PC-9 (cell line): ENCODE measurements at regions not wholly inside any gene's neighbourhood (a gene's known extent, or its start where the extent isn't known, plus 50 kb on each side); places are given as distances from the start of the nearest gene placed in this dataset.

Source experiments
- BruUV-seq: library from RNA; stranded (reverse); fragments of 400-500 nt; replicated peaks from 2 replicates; lab custom pipeline; 2021; lab: Mats Ljungman, UMichigan
- CTCF ChIA-PET: fragments of 300-600 bp; sonication (Branson Sonifier 250); formaldehyde crosslinking; loops from one replicate; lab custom pipeline; 2022; ENCODE audit warnings: antibody characterized with exemption; lab: Charles Lee
- POLR2A ChIA-PET: fragments of 300-600 bp; sonication (Branson Sonifier 250); formaldehyde crosslinking; loops from one replicate; lab custom pipeline; 2022; ENCODE audit warnings: antibody characterized with exemption; ENCODE audit not compliant: unreplicated experiment; lab: Charles Lee
- DNase-seq, 2 experiments: peaks; one replicate each; pipeline versions ENCODE4 v3.0.0 to v3.0.0-alpha.2; 2015 to 2022; ENCODE audit warnings: mixed read lengths in 1 of 2
- H2AFZ ChIP-seq: fragments of 200-600 bp; sonication (generic); 2 replicates; pipeline ENCODE4 v1.8.1; 2017; ENCODE audit warnings: antibody characterized with exemption
- H3F3A ChIP-seq: fragments of 200-600 bp; sonication (generic); 2 replicates; pipeline ENCODE4 v1.8.1; 2017; ENCODE audit warnings: antibody characterized with exemption, mild to moderate bottlenecking, low read depth; ENCODE audit not compliant: insufficient read depth
- H3K27ac ChIP-seq: fragments of 200-600 bp; sonication (generic); 2 replicates; pipeline ENCODE4 v1.6.1; 2016; ENCODE audit warnings: mixed run types
- H3K27me3 ChIP-seq: fragments of 200-600 bp; sonication (generic); 2 replicates; pipeline ENCODE4 v1.6.1; 2016; ENCODE audit warnings: low read depth, mixed run types; ENCODE audit not compliant: insufficient read depth
- H3K36me3 ChIP-seq: fragments of 200-600 bp; sonication (generic); 2 replicates; pipeline ENCODE4 v1.6.1; 2016; ENCODE audit warnings: low read depth, mixed run types
- H3K4me1 ChIP-seq: fragments of 200-600 bp; sonication (generic); replicated peaks from 2 replicates; pipeline ENCODE4 v1.6.1; 2016; ENCODE audit warnings: mixed run types; ENCODE audit not compliant: insufficient read depth
- H3K4me2 ChIP-seq: fragments of 200-600 bp; sonication (generic); 2 replicates; pipeline ENCODE4 v1.6.1; 2017; ENCODE audit warnings: mixed run types
- H3K4me3 ChIP-seq: fragments of 200-600 bp; sonication (generic); 2 replicates; pipeline ENCODE4 v1.6.1; 2016; ENCODE audit warnings: mixed run types
- H3K79me2 ChIP-seq: fragments of 200-600 bp; sonication (generic); 2 replicates; pipeline ENCODE4 v1.6.1; 2017; ENCODE audit warnings: low read depth, mixed run types
- H3K9me2 ChIP-seq: fragments of 200-600 bp; sonication (generic); 2 replicates; pipeline ENCODE4 v1.8.1; 2017; ENCODE audit warnings: mild to moderate bottlenecking; ENCODE audit not compliant: insufficient read depth
- H3K9me3 ChIP-seq: fragments of 200-600 bp; sonication (generic); 2 replicates; pipeline ENCODE4 v1.8.1; 2016; ENCODE audit warnings: low read depth; ENCODE audit not compliant: insufficient read depth
- H4K20me1 ChIP-seq: fragments of 200-600 bp; sonication (generic); 2 replicates; pipeline ENCODE4 v1.8.1; 2017; ENCODE audit not compliant: insufficient read depth
- CTCF ChIP-seq: fragments of 200-600 bp; sonication (generic); conservative IDR thresholded peaks from 2 replicates; pipeline ENCODE4 v1.6.1; 2017; ENCODE audit warnings: mixed run types, antibody characterized with exemption, mild to moderate bottlenecking, moderate library complexity
- EZH2 ChIP-seq: fragments of 200-600 bp; sonication (generic); IDR thresholded peaks from 2 replicates; pipeline ENCODE4 v1.8.0; 2017; ENCODE audit warnings: antibody characterized with exemption, low read depth
- intact Hi-C: fragments of 100-400 bp; cut with micrococcal nuclease; formaldehyde crosslinking; loops from one replicate; pipeline ENCODE4 v1.10.0; 2022; ENCODE audit not compliant: unreplicated experiment

GRCh38 chr12:115268451-115268850 is 584.5 kb upstream of the TBX3 start:
- Histone ChIP-seq H3K9me2 (no peaks in the 10 kb centered on the region), H3K4me1 (no peaks in the 10 kb centered on the region), H3F3A (no peaks in the 10 kb centered on the region), H3K27me3 (no peaks in the 10 kb centered on the region), H3K4me2 (no peak overlapping the region), H3K27ac (no peak overlapping the region), H4K20me1 (no peaks in the 10 kb centered on the region), H3K9me3 (no peaks in the 10 kb centered on the region), H3K4me3 (no peak overlapping the region), H2AFZ (no peak overlapping the region), H3K79me2 (no peaks in the 10 kb centered on the region), H3K36me3 (no peaks in the 10 kb centered on the region)
- DNase-seq: no peak
- intact Hi-C loops: no loop called here
- ChIA-PET CTCF (no interaction called here), POLR2A (no interaction called here)
- no TSS peak for BruUV-seq
- TF ChIP-seq CTCF (no peak), EZH2 (no peak)

DNA sequence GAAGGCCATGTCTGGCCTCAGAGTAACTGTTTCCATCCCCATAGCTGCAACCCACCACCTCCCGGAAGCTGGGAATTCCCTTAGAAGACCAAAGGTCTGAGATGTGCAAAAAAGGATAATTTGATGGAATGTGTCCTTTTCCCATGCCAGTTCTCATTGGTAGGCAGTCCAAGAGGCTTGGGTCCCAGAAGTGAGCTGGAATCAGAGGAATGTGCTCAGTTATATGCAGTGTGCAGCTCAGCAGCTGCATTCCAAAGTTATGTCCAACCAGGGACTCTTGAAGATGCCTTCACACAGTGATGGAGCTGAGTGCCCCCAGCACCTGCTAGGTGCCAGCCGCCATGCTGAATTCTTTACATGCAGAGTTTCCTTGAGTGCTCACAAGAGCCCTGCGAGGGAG is 583.9 kb upstream of the TBX3 start:
- ChIA-PET POLR2A (no interaction called here), CTCF (no interaction called here)
- no peak for DNase-seq
- Histone ChIP-seq H3K4me1 (no peaks in the 10 kb centered on the region), H3K9me2 (no peaks in the 10 kb centered on the region), H3K27me3 (no peaks in the 10 kb centered on the region), H3K36me3 (no peaks in the 10 kb centered on the region), H3F3A (no peaks in the 10 kb centered on the region), H2AFZ (no peak overlapping the region), H3K4me2 (no peak overlapping the region), H3K79me2 (no peaks in the 10 kb centered on the region), H4K20me1 (no peaks in the 10 kb centered on the region), H3K4me3 (no peak overlapping the region), H3K9me3 (no peaks in the 10 kb centered on the region), H3K27ac (no peak overlapping the region)
- intact Hi-C loops: no loop called here
- TF ChIP-seq CTCF: no peak
- no peak for TF ChIP-seq EZH2
- no TSS peak for BruUV-seq

- Histone ChIP-seq H3K4me3 (no peak overlapping the region), H3K27me3 (no peaks in the 10 kb centered on the region), H3F3A (no peaks in the 10 kb centered on the region), H3K36me3 (no peaks in the 10 kb centered on the region), H2AFZ (no peak overlapping the region), H3K9me2 (no peaks in the 10 kb centered on the region), H4K20me1 (no peaks in the 10 kb centered on the region), H3K27ac (no peak overlapping the region), H3K79me2 (no peaks in the 10 kb centered on the region), H3K4me1 (no peaks in the 10 kb centered on the region), H3K9me3 (no peaks in the 10 kb centered on the region), H3K4me2 (no peak overlapping the region)
- CTCF ChIA-PET: no interaction called here
- DNase-seq: no peak
- no TSS peak for BruUV-seq
- POLR2A ChIA-PET: no interaction called here
- intact Hi-C loops: no loop called here
- TF ChIP-seq EZH2 (no peak), CTCF (no peak)
Measured at GRCh38 chr12:115267464-115267863, 583.5 kb upstream of the TBX3 start.
